ENCODE measurements at regions not wholly inside any gene's neighbourhood (a gene's known extent, or its start where the extent isn't known, plus 50 kb on each side); places are given as distances from the start of the nearest gene placed in this dataset.
"Not testable (repeated sequence)": the region's sequence is repeated elsewhere in the genome, so short reads cannot be mapped to it uniquely, and the experiment has no call there.

GRCh38 chr4:100929758-100930157 is 411.9 kb upstream of the EMCN start:
- ATAC-seq = no peak
- Mint-ChIP-seq H3K4me1 (peaks cover 15% of the 10 kb centered on the region), H3K27me3 (no peaks in the 10 kb centered on the region), H3K9me3 (no peaks in the 10 kb centered on the region), H3K27ac (no peak overlapping the region), H3K4me3 (no peak overlapping the region), H3K36me3 (no peaks in the 10 kb centered on the region)

GRCh38 chr4:100929135-100929534 is 411.3 kb upstream of the EMCN start:
- Mint-ChIP-seq H3K4me1 (peaks cover 15% of the 10 kb centered on the region), H3K27ac (no peak overlapping the region), H3K36me3 (no peaks in the 10 kb centered on the region), H3K27me3 (no peaks in the 10 kb centered on the region), H3K4me3 (no peak overlapping the region), H3K9me3 (no peaks in the 10 kb centered on the region)
- ATAC-seq = no peak

- Mint-ChIP-seq H3K27me3 (no peaks in the 10 kb centered on the region), H3K4me1 (peaks cover 4% of the 10 kb centered on the region), H3K9me3 (peaks cover 5% of the 10 kb centered on the region), H3K27ac (no peak overlapping the region), H3K36me3 (no peaks in the 10 kb centered on the region), H3K4me3 (no peak overlapping the region)
- ATAC-seq = no peak
These were observed 408.4 kb upstream of the EMCN start for GRCh38 chr4:100926039-100926717.

GRCh38 chr4:100913685-100914084 is 395.9 kb upstream of the EMCN start:
- H3K9me3 Mint-ChIP-seq = peaks cover 2% of the 10 kb centered on the region
- no peak overlapping the region for H3K27ac Mint-ChIP-seq
- peaks cover 17% of the 10 kb centered on the region for H3K27me3 Mint-ChIP-seq
- H3K4me3 Mint-ChIP-seq = no peak overlapping the region
- no peaks in the 10 kb centered on the region for H3K4me1 Mint-ChIP-seq
- ATAC-seq = no peak
- H3K36me3 Mint-ChIP-seq = no peaks in the 10 kb centered on the region

GRCh38 chr4:100908540-100908939 is 390.7 kb upstream of the EMCN start:
- ATAC-seq = no peak
- Mint-ChIP-seq H3K27me3 (no peaks in the 10 kb centered on the region), H3K4me3 (no peak overlapping the region), H3K9me3 (no peaks in the 10 kb centered on the region), H3K27ac (no peak overlapping the region), H3K36me3 (no peaks in the 10 kb centered on the region), H3K4me1 (no peaks in the 10 kb centered on the region)

GRCh38 chr4:100907465-100908454 is 389.9 kb upstream of the EMCN start:
- ATAC-seq = no peak
- Mint-ChIP-seq H3K27ac (no peak overlapping the region), H3K4me3 (no peak overlapping the region), H3K36me3 (no peaks in the 10 kb centered on the region), H3K27me3 (no peaks in the 10 kb centered on the region), H3K4me1 (no peaks in the 10 kb centered on the region), H3K9me3 (no peaks in the 10 kb centered on the region)

GRCh38 chr4:100906973-100907372 is 389.2 kb upstream of the EMCN start:
- Mint-ChIP-seq H3K27me3 (no peaks in the 10 kb centered on the region), H3K4me3 (no peak overlapping the region), H3K4me1 (no peaks in the 10 kb centered on the region), H3K27ac (no peak overlapping the region), H3K9me3 (no peaks in the 10 kb centered on the region), H3K36me3 (no peaks in the 10 kb centered on the region)
- ATAC-seq = no peak

- not testable (repeated sequence) for H3K4me1 Mint-ChIP-seq, ATAC-seq, H3K4me3 Mint-ChIP-seq, H3K36me3 Mint-ChIP-seq, H3K27ac Mint-ChIP-seq, H3K27me3 Mint-ChIP-seq, H3K9me3 Mint-ChIP-seq
These were observed 383.1 kb upstream of the EMCN start for GRCh38 chr4:100900945-100901344.

GRCh38 chr4:100900134-100900533 is 382.3 kb upstream of the EMCN start:
- ATAC-seq = no peak
- H3K4me1 Mint-ChIP-seq = peaks cover 12% of the 10 kb centered on the region
- H3K9me3 Mint-ChIP-seq = peaks cover 2% of the 10 kb centered on the region
- no peak overlapping the region for H3K27ac Mint-ChIP-seq
- no peaks in the 10 kb centered on the region for H3K27me3 Mint-ChIP-seq
- no peaks in the 10 kb centered on the region for H3K36me3 Mint-ChIP-seq
- no peak overlapping the region for H3K4me3 Mint-ChIP-seq

GRCh38 chr4:100898844-100899243 is 381.0 kb upstream of the EMCN start:
- H3K27me3 Mint-ChIP-seq = no peaks in the 10 kb centered on the region
- H3K36me3 Mint-ChIP-seq = no peaks in the 10 kb centered on the region
- H3K9me3 Mint-ChIP-seq = peaks cover 2% of the 10 kb centered on the region
- H3K27ac Mint-ChIP-seq = no peak overlapping the region
- H3K4me1 Mint-ChIP-seq = peaks cover 17% of the 10 kb centered on the region
- ATAC-seq = no peak
- H3K4me3 Mint-ChIP-seq = no peak overlapping the region

GRCh38 chr4:100895556-100896197 is 377.9 kb upstream of the EMCN start:
- H3K4me3 Mint-ChIP-seq = peak overlapping the region; percentile 78
- ATAC-seq = peak; percentile 45
- H3K9me3 Mint-ChIP-seq = no peaks in the 10 kb centered on the region
- H3K4me1 Mint-ChIP-seq = peaks cover 17% of the 10 kb centered on the region
- H3K27ac Mint-ChIP-seq = peak overlapping the region; percentile 84
- no peaks in the 10 kb centered on the region for H3K27me3 Mint-ChIP-seq
- H3K36me3 Mint-ChIP-seq = no peaks in the 10 kb centered on the region

- no peaks in the 10 kb centered on the region for H3K27me3 Mint-ChIP-seq
- no peak overlapping the region for H3K4me3 Mint-ChIP-seq
- H3K27ac Mint-ChIP-seq = no peak overlapping the region
- ATAC-seq = no peak
- H3K9me3 Mint-ChIP-seq = peaks cover 3% of the 10 kb centered on the region
- no peaks in the 10 kb centered on the region for H3K36me3 Mint-ChIP-seq
- H3K4me1 Mint-ChIP-seq = peaks cover 17% of the 10 kb centered on the region
These were observed 376.6 kb upstream of the EMCN start for GRCh38 chr4:100894339-100894870.

- Mint-ChIP-seq H3K27me3 (peaks cover 9% of the 10 kb centered on the region), H3K4me1 (peaks cover 17% of the 10 kb centered on the region), H3K27ac (no peak overlapping the region), H3K36me3 (peaks cover 6% of the 10 kb centered on the region), H3K9me3 (peaks cover 11% of the 10 kb centered on the region), H3K4me3 (no peak overlapping the region)
- no peak for ATAC-seq
These were observed 374.0 kb upstream of the EMCN start for GRCh38 chr4:100891808-100892207.

GRCh38 chr4:100889898-100890297 is 372.1 kb upstream of the EMCN start:
- Mint-ChIP-seq H3K4me3 (no peak overlapping the region), H3K27me3 (peaks cover 19% of the 10 kb centered on the region), H3K27ac (no peak overlapping the region), H3K9me3 (peaks cover 19% of the 10 kb centered on the region), H3K36me3 (peaks cover 14% of the 10 kb centered on the region), H3K4me1 (peaks cover 3% of the 10 kb centered on the region)
- no peak for ATAC-seq

GRCh38 chr4:100889401-100889800 is 371.6 kb upstream of the EMCN start:
- Mint-ChIP-seq H3K27ac (no peak overlapping the region), H3K36me3 (peaks cover 14% of the 10 kb centered on the region), H3K4me1 (no peaks in the 10 kb centered on the region), H3K9me3 (peaks cover 23% of the 10 kb centered on the region), H3K4me3 (no peak overlapping the region), H3K27me3 (peaks cover 19% of the 10 kb centered on the region)
- ATAC-seq = no peak

Data from stimulated activated memory B cell treated with anti-CD40 and anti-IgM and Interleukin-4, amounts not matched to agents 10 μg/mL and 1 μg/mL and 100 μg/mL, for 72 hours (primary cell).